RWPE1 (cell line): ENCODE measurements at regions not wholly inside any gene's neighbourhood (a gene's known extent, or its start where the extent isn't known, plus 50 kb on each side); places are given as distances from the start of the nearest gene placed in this dataset.

Source experiments
- CTCF ChIA-PET: fragments of 350-600 bp; sonication (Branson Sonifier 250); formaldehyde crosslinking; extraction: SDS; loops from one replicate; lab custom pipeline; 2021; lab: Yijun Ruan, JAX
- POLR2A ChIA-PET: fragments of 400-600 bp; formaldehyde crosslinking; extraction: SDS; loops from one replicate; lab custom pipeline; 2020; ENCODE audit warnings: antibody characterized with exemption; ENCODE audit not compliant: low non-redundant PET; lab: Yijun Ruan, JAX
- DNase-seq: peaks from one replicate; pipeline ENCODE4 v3.0.0; 2012; ENCODE audit warnings: low spot score
- H3K27ac ChIP-seq: fragments of 450-650 bp; 2 replicates; pipeline ENCODE4 v1.5.1; 2017
- TF ChIP-seq, protein P1 (sequence below): fragments of 450-650 bp; conservative IDR thresholded peaks from 2 replicates; pipeline ENCODE4 v1.5.1; 2017; ENCODE audit warnings: low read depth, mild to moderate bottlenecking

DNA sequence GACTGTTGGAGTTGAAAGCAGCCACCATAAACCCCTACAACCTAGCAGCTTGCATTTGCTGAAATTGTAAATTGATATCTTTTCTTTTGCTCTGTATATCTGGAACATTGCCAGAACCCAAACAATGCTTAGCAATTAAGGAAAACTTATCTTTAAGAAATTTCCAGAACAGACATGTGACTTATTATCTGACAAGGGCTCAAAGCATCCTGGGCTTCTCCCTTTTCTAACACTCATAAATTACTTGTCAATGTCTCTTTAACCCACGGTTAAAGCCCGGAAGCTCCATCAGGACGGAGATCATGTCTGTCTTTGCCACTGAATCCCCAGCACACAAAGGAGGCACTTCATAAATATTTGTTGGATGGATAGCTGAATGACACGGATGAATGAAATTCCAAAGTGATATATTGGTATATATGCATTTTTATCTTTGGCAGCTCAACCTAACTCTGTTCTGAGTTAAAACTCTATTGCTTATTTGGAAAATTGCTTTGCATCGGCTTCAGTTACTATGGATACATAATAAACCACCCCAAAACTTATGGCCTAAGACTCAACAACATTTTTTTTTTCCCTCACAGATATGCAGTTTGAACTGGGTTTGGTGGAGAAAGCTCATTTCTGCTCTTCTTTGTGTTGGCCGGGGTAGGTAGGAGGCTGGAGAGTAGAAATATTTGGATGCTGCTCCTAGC, 103.1 kb upstream of the CLINT1 start:
- ChIA-PET POLR2A (no interaction called here), CTCF (interaction anchor here (0.6 to 0.8 kb wide), 3 partner anchors 67 to 218 kb away, joined by 4 to 5 read pairs (median 4); no protein-coding TSS in a partner anchor)
- H3K27ac ChIP-seq = no peak overlapping the region
- no peak for DNase-seq
- TF ChIP-seq, protein P1, sequence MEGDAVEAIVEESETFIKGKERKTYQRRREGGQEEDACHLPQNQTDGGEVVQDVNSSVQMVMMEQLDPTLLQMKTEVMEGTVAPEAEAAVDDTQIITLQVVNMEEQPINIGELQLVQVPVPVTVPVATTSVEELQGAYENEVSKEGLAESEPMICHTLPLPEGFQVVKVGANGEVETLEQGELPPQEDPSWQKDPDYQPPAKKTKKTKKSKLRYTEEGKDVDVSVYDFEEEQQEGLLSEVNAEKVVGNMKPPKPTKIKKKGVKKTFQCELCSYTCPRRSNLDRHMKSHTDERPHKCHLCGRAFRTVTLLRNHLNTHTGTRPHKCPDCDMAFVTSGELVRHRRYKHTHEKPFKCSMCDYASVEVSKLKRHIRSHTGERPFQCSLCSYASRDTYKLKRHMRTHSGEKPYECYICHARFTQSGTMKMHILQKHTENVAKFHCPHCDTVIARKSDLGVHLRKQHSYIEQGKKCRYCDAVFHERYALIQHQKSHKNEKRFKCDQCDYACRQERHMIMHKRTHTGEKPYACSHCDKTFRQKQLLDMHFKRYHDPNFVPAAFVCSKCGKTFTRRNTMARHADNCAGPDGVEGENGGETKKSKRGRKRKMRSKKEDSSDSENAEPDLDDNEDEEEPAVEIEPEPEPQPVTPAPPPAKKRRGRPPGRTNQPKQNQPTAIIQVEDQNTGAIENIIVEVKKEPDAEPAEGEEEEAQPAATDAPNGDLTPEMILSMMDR = no peak

DNA sequence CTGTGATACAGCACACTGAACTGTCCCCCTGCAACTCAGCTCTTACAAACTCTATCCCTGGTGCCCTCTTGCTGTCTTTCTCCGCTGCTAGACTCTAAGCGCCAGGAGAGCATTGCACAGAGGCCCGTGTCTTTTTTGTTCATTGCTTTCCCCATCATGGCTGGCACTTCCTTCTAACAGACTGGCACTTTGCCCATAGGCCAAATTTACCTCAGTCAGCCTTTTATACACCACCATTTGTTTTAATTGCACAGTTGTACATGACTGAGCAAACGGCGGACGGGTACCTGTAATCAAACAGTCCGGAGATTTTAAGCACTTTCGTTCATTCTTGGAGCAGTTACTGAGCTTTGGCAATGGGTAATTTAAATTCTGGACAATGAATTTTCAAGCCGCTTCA, 102.2 kb upstream of the CLINT1 start:
- DNase-seq = no peak
- CTCF ChIA-PET = no interaction called here
- POLR2A ChIA-PET = no interaction called here
- TF ChIP-seq, protein P1 = no peak
- H3K27ac ChIP-seq = no peak overlapping the region

DNA sequence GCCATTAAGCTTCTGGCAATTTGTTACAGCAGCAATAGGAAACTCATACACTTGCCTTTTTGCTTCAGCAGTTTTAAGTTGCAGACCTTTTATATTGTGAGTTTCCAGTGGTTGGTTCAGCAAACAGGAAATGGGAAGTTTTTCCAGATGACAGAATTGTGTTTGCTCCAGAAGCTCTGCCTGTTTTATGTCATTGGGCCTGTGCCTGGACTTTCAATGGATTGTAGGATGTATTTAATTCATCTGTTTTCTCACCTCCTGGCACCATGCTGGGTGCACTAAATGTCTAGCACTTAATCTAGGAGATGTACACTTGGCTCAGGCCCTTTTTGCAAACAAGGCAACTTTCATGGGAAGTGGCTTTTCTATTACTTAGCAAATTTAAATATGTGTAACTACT, 100.4 kb upstream of the CLINT1 start:
- no peak for DNase-seq
- CTCF ChIA-PET = no interaction called here
- TF ChIP-seq, protein P1 = no peak
- H3K27ac ChIP-seq = no peak overlapping the region
- POLR2A ChIA-PET = no interaction called here

DNA sequence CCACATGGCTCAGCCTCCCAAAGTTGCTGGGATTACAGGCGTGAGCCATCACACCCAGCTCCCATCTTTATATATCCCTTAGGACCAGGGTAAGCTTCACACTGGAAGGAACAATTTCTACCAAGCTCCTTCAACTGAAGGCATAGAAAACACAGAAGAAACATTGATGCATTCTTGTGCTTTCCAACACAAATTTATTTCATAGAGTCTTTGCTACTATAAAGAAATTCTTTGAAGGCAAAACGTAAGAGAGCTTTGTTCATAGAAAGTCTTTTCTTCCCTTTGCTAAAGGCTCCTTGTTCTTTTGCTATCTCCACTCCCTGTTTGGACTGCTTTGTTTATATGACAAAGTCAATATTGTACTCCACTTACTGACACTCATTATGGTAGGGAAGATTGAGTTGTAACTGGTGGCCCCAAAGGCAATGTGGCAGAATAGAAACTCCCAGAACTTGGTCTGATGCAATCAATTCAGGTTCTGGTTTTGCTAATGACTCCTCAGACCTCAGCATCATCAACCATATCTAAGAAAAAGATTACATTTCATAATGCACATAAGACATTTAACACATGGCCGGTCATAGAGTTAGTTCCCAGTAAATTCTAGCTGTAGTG, 97.4 kb upstream of the CLINT1 start:
- ChIA-PET CTCF (interaction anchor here (0.6 kb wide), 1 partner anchor 122 kb away, joined by 3 read pairs; no protein-coding TSS in a partner anchor), POLR2A (no interaction called here)
- no peak overlapping the region for H3K27ac ChIP-seq
- DNase-seq = no peak
- TF ChIP-seq, protein P1 = no peak

DNA sequence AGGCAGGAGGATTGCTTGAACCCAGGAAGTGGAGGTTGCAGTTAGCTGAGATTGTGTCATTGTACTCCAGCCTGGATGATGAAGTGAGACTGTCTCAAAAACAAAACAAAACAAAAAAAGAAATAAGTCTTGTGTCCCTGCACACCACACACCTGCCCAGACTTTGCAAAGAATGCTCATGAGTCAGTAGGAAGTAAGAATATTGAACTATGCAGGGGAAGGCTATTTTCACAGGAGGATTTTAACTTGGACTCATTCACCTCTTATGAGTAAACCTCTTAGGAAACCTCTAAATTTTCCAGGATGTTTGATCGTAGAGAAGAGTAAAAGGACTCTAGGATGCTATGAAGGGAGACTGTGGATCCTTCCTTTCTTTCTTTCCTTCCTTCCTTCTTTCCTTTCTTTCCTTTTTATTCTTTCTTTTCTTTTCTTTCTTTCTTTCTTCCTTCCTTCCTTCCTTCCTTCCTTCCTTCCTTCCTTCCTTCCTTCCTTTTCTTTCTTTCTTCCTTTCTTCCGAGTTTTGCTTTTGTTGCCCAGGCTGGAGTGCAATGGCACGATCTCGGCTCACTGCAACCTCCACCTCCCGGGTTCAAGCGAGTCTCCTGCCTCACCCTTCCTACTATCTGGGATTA, 96.7 kb upstream of the CLINT1 start:
- H3K27ac ChIP-seq = no peak overlapping the region
- ChIA-PET POLR2A (no interaction called here), CTCF (interaction anchor here (0.6 kb wide), 2 partner anchors 10 to 122 kb away, joined by 3 to 7 read pairs; no protein-coding TSS in a partner anchor)
- TF ChIP-seq, protein P1 = no peak
- peak; percentile 76 for DNase-seq

DNA sequence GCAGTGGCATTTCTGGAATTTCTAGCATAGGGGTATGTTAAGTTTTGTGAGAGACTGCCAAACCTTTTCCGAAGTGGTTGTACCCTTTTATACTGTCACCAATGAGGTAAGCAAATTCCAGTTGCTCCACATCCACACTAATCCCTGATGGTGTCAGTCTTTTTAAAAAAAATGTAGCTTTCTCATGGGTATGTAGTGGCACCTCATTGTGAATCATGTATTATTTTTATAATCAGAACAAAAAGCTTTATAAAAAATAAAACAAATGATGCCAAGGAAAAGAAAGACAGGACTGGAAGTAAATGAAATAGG, 93.4 kb upstream of the CLINT1 start:
- no peak for DNase-seq
- ChIA-PET CTCF (interaction anchor here (0.7 to 1.6 kb wide), 3 partner anchors 43 to 123 kb away, joined by 3 to 4 read pairs (median 3); no protein-coding TSS in a partner anchor), POLR2A (no interaction called here)
- TF ChIP-seq, protein P1 = no peak
- H3K27ac ChIP-seq = no peak overlapping the region
